ENCODE measurements at regions not wholly inside any gene's neighbourhood (a gene's known extent, or its start where the extent isn't known, plus 50 kb on each side); places are given as distances from the start of the nearest gene placed in this dataset.

- H3K27me3 Mint-ChIP-seq, result peaks cover 0 to 1% of the 10 kb centered on the region in 2 donors
- H3K4me3 ChIP-seq (ENCODE audit: control insufficient read depth in 1 of 2, extremely low read depth in 1 of 2, low read length in 1 of 2), result no peak overlapping the region
- DNase-seq (peak in 2 of 35 experiments; percentile 9), ATAC-seq (replicated peaks in 1 of 4) (no peak)
- H3K4me1 Mint-ChIP-seq, result peaks cover 15 to 16% (median 15%) of the 10 kb centered on the region in 3 donors
- peak overlapping the region in 1 of 2 donors; percentile 49 for H3K27ac Mint-ChIP-seq
- H3K27me3 ChIP-seq (replicated peaks in 1 of 2; ENCODE audit: control insufficient read depth in 2 of 2, extremely low read depth in 1 of 2, insufficient read depth in 2 of 2, low read length in 1 of 2), result no peaks in the 10 kb centered on the region
- H3K4me1 ChIP-seq (ENCODE audit: control insufficient read depth in 1 of 2, extremely low read depth in 1 of 2, insufficient read depth in 2 of 2, low read length in 2 of 2), result no peaks in the 10 kb centered on the region
- H3K9me3 Mint-ChIP-seq, result no peaks in the 10 kb centered on the region
- no peaks in the 10 kb centered on the region for H3K36me3 Mint-ChIP-seq
- CTCF ChIA-PET, result no interaction called here
- no peaks in the 10 kb centered on the region for H3K36me3 ChIP-seq (ENCODE audit: control insufficient read depth in 2 of 2, extremely low read depth in 1 of 2, insufficient read depth in 1 of 2, low read length in 1 of 2)
- H3K9me3 ChIP-seq, result no peaks in the 10 kb centered on the region
- WGBS (ENCODE audit: insufficient coverage), result 0% methylated on average over 1 of the region's 5 CpGs
- no peak overlapping the region for H3K27ac ChIP-seq (ENCODE audit: low read length)
- H3K4me3 Mint-ChIP-seq, result no peak overlapping the region
- POLR2A ChIA-PET, result no interaction called here
Measured at GRCh38 chr2:217222309-217222910, 362.5 kb upstream of the TNP1 start.

GRCh38 chr2:217220228-217221013, 360.6 kb upstream of the TNP1 start:
- ChIA-PET POLR2A (no interaction called here), CTCF (no interaction called here)
- H3K36me3 Mint-ChIP-seq, result no peaks in the 10 kb centered on the region
- peaks cover 0 to 1% of the 10 kb centered on the region in 2 donors for H3K27me3 Mint-ChIP-seq
- H3K4me3 Mint-ChIP-seq, result no peak overlapping the region
- DNase-seq (no peak), ATAC-seq (replicated peaks in 1 of 4) (no peak)
- WGBS (ENCODE audit: insufficient coverage), result 83% methylated on average over 5 of the region's 5 CpGs
- no peaks in the 10 kb centered on the region for H3K36me3 ChIP-seq (ENCODE audit: control insufficient read depth in 2 of 2, extremely low read depth in 1 of 2, insufficient read depth in 1 of 2, low read length in 1 of 2)
- H3K4me1 ChIP-seq (ENCODE audit: control insufficient read depth in 1 of 2, extremely low read depth in 1 of 2, insufficient read depth in 2 of 2, low read length in 2 of 2), result no peaks in the 10 kb centered on the region
- no peaks in the 10 kb centered on the region for H3K9me3 Mint-ChIP-seq
- H3K27ac ChIP-seq (ENCODE audit: low read length), result no peak overlapping the region
- H3K27ac Mint-ChIP-seq, result no peak overlapping the region
- no peaks in the 10 kb centered on the region for H3K27me3 ChIP-seq (replicated peaks in 1 of 2; ENCODE audit: control insufficient read depth in 2 of 2, extremely low read depth in 1 of 2, insufficient read depth in 2 of 2, low read length in 1 of 2)
- H3K9me3 ChIP-seq, result no peaks in the 10 kb centered on the region
- H3K4me3 ChIP-seq (ENCODE audit: control insufficient read depth in 1 of 2, extremely low read depth in 1 of 2, low read length in 1 of 2), result no peak overlapping the region
- H3K4me1 Mint-ChIP-seq, result peaks cover 15 to 16% (median 15%) of the 10 kb centered on the region in 3 donors

GRCh38 chr2:217219164-217219520, 359.3 kb upstream of the TNP1 start:
- POLR2A ChIA-PET, result no interaction called here
- no peak for ATAC-seq (replicated peaks in 1 of 4)
- Histone ChIP-seq H3K4me3 (ENCODE audit: control insufficient read depth in 1 of 2, extremely low read depth in 1 of 2, low read length in 1 of 2) (no peak overlapping the region), H3K27ac (ENCODE audit: low read length) (no peak overlapping the region), H3K27me3 (replicated peaks in 1 of 2; ENCODE audit: control insufficient read depth in 2 of 2, extremely low read depth in 1 of 2, insufficient read depth in 2 of 2, low read length in 1 of 2) (no peaks in the 10 kb centered on the region), H3K36me3 (ENCODE audit: control insufficient read depth in 2 of 2, extremely low read depth in 1 of 2, insufficient read depth in 1 of 2, low read length in 1 of 2) (no peaks in the 10 kb centered on the region), H3K9me3 (no peaks in the 10 kb centered on the region), H3K4me1 (ENCODE audit: control insufficient read depth in 1 of 2, extremely low read depth in 1 of 2, insufficient read depth in 2 of 2, low read length in 2 of 2) (no peaks in the 10 kb centered on the region)
- peaks cover 0 to 1% of the 10 kb centered on the region in 2 donors for H3K27me3 Mint-ChIP-seq
- DNase-seq, result no peak
- CTCF ChIA-PET, result no interaction called here
- no peaks in the 10 kb centered on the region for H3K36me3 Mint-ChIP-seq
- H3K27ac Mint-ChIP-seq, result no peak overlapping the region
- no peaks in the 10 kb centered on the region for H3K9me3 Mint-ChIP-seq
- peaks cover 15 to 16% (median 15%) of the 10 kb centered on the region in 3 donors for H3K4me1 Mint-ChIP-seq
- 82% methylated on average over 2 of the region's 2 CpGs for WGBS (ENCODE audit: insufficient coverage)
- H3K4me3 Mint-ChIP-seq, result no peak overlapping the region

- Histone ChIP-seq H3K36me3 (ENCODE audit: control insufficient read depth in 2 of 2, extremely low read depth in 1 of 2, insufficient read depth in 1 of 2, low read length in 1 of 2) (no peaks in the 10 kb centered on the region), H3K27me3 (replicated peaks in 1 of 2; ENCODE audit: control insufficient read depth in 2 of 2, extremely low read depth in 1 of 2, insufficient read depth in 2 of 2, low read length in 1 of 2) (no peaks in the 10 kb centered on the region), H3K9me3 (no peaks in the 10 kb centered on the region), H3K4me3 (ENCODE audit: control insufficient read depth in 1 of 2, extremely low read depth in 1 of 2, low read length in 1 of 2) (no peak overlapping the region), H3K4me1 (ENCODE audit: control insufficient read depth in 1 of 2, extremely low read depth in 1 of 2, insufficient read depth in 2 of 2, low read length in 2 of 2) (no peaks in the 10 kb centered on the region), H3K27ac (ENCODE audit: low read length) (no peak overlapping the region)
- H3K4me3 Mint-ChIP-seq, result no peak overlapping the region
- ATAC-seq (replicated peaks in 1 of 4) (no peak), DNase-seq (peak in 2 of 35 experiments; percentile 2 to 5)
- CTCF ChIA-PET, result no interaction called here
- no CpG with 5 or more reads among the region's 5 CpGs for WGBS (ENCODE audit: insufficient coverage)
- H3K36me3 Mint-ChIP-seq, result no peaks in the 10 kb centered on the region
- H3K9me3 Mint-ChIP-seq, result no peaks in the 10 kb centered on the region
- H3K27ac Mint-ChIP-seq, result no peak overlapping the region
- H3K4me1 Mint-ChIP-seq, result peaks cover 12 to 13% (median 13%) of the 10 kb centered on the region in 3 donors
- POLR2A ChIA-PET, result no interaction called here
- H3K27me3 Mint-ChIP-seq, result peaks cover 0 to 1% of the 10 kb centered on the region in 2 donors
Measured at GRCh38 chr2:217218269-217219163, 358.7 kb upstream of the TNP1 start.

GRCh38 chr2:217216982-217217381, 357.1 kb upstream of the TNP1 start:
- Histone ChIP-seq H3K27ac (ENCODE audit: low read length) (no peak overlapping the region), H3K27me3 (replicated peaks in 1 of 2; ENCODE audit: control insufficient read depth in 2 of 2, extremely low read depth in 1 of 2, insufficient read depth in 2 of 2, low read length in 1 of 2) (no peaks in the 10 kb centered on the region), H3K4me1 (ENCODE audit: control insufficient read depth in 1 of 2, extremely low read depth in 1 of 2, insufficient read depth in 2 of 2, low read length in 2 of 2) (no peaks in the 10 kb centered on the region), H3K36me3 (ENCODE audit: control insufficient read depth in 2 of 2, extremely low read depth in 1 of 2, insufficient read depth in 1 of 2, low read length in 1 of 2) (no peaks in the 10 kb centered on the region), H3K4me3 (ENCODE audit: control insufficient read depth in 1 of 2, extremely low read depth in 1 of 2, low read length in 1 of 2) (no peak overlapping the region), H3K9me3 (no peaks in the 10 kb centered on the region)
- peaks cover 0 to 1% of the 10 kb centered on the region in 2 donors for H3K27me3 Mint-ChIP-seq
- no peak overlapping the region for H3K27ac Mint-ChIP-seq
- DNase-seq (no peak), ATAC-seq (replicated peaks in 1 of 4) (no peak)
- ChIA-PET POLR2A (no interaction called here), CTCF (no interaction called here)
- WGBS (ENCODE audit: insufficient coverage), result 86% methylated on average over 1 of the region's 2 CpGs
- H3K9me3 Mint-ChIP-seq, result no peaks in the 10 kb centered on the region
- no peak overlapping the region for H3K4me3 Mint-ChIP-seq
- H3K4me1 Mint-ChIP-seq, result no peaks in the 10 kb centered on the region
- H3K36me3 Mint-ChIP-seq, result no peaks in the 10 kb centered on the region

- H3K27ac Mint-ChIP-seq, result no peak overlapping the region
- H3K27me3 Mint-ChIP-seq, result peaks cover 0 to 1% of the 10 kb centered on the region in 2 donors
- no peaks in the 10 kb centered on the region for H3K36me3 Mint-ChIP-seq
- Histone ChIP-seq H3K4me1 (ENCODE audit: control insufficient read depth in 1 of 2, extremely low read depth in 1 of 2, insufficient read depth in 2 of 2, low read length in 2 of 2) (no peaks in the 10 kb centered on the region), H3K27me3 (replicated peaks in 1 of 2; ENCODE audit: control insufficient read depth in 2 of 2, extremely low read depth in 1 of 2, insufficient read depth in 2 of 2, low read length in 1 of 2) (no peaks in the 10 kb centered on the region), H3K9me3 (no peaks in the 10 kb centered on the region), H3K4me3 (ENCODE audit: control insufficient read depth in 1 of 2, extremely low read depth in 1 of 2, low read length in 1 of 2) (no peak overlapping the region), H3K36me3 (ENCODE audit: control insufficient read depth in 2 of 2, extremely low read depth in 1 of 2, insufficient read depth in 1 of 2, low read length in 1 of 2) (no peaks in the 10 kb centered on the region), H3K27ac (ENCODE audit: low read length) (no peak overlapping the region)
- CTCF ChIA-PET, result no interaction called here
- WGBS (ENCODE audit: insufficient coverage), result no CpG with 5 or more reads among the region's 4 CpGs
- POLR2A ChIA-PET, result no interaction called here
- DNase-seq (no peak), ATAC-seq (replicated peaks in 1 of 4) (no peak)
- H3K9me3 Mint-ChIP-seq, result no peaks in the 10 kb centered on the region
- H3K4me1 Mint-ChIP-seq, result no peaks in the 10 kb centered on the region
- H3K4me3 Mint-ChIP-seq, result no peak overlapping the region
Measured at GRCh38 chr2:217216316-217216715, 356.5 kb upstream of the TNP1 start.
